GM23248 (cell line): ENCODE measurements at regions not wholly inside any gene's neighbourhood (a gene's known extent, or its start where the extent isn't known, plus 50 kb on each side); places are given as distances from the start of the nearest gene placed in this dataset.

Experiments used
- EZH2 ChIP-seq: fragments of 200-600 bp; sonication (generic); IDR thresholded peaks from 2 replicates; pipeline ENCODE4 v1.6.1; 2018; ENCODE audit warnings: antibody characterized with exemption, mild to moderate bottlenecking; ENCODE audit not compliant: insufficient read depth, poor library complexity, severe bottlenecking
- EZH2phosphoT487 ChIP-seq: fragments of 200-600 bp; sonication (generic); IDR thresholded peaks from 2 replicates; pipeline ENCODE4 v1.6.1; 2018; ENCODE audit warnings: antibody characterized with exemption, moderate library complexity, mild to moderate bottlenecking, low read depth; ENCODE audit not compliant: insufficient read depth

GRCh38 chr21:34203851-34204420 is 130.6 kb downstream of the MRPS6 start:
- TF ChIP-seq EZH2 (no peak), EZH2phosphoT487 (no peak)
